ENCODE measurements at regions not wholly inside any gene's neighbourhood (a gene's known extent, or its start where the extent isn't known, plus 50 kb on each side); places are given as distances from the start of the nearest gene placed in this dataset.

DNA sequence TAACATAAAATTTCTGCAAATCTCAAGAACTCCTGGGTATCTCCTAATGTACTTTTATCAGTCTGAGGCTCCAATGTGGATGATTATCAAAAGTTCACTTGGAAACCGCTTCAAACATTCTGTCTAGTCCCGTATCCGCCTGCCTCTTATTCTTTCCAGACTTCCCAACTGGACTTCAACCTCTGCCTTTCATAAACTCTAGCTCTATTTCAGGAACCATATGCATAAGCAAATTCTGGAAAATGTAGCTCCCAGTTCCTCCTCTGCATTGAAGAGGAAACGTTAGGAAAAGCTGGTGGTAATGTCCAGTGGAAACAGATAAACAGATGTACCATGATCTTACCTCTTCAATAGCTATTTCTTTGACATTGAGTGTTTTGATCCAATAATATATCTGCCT, 285.0 kb downstream of the KCNJ2 start:
- H3K27ac ChIP-seq (ENCODE audit: low read depth in 1 of 2, low read length in 1 of 2) = no peak overlapping the region
- no peak for DNase-seq (ENCODE audit: low read depth in 6 of 9, low spot score in 9 of 9)
- WGBS = 97% methylated on average over 4 of the region's 4 CpGs
- H3K4me3 ChIP-seq (ENCODE audit: low read length in 2 of 2) = no peak overlapping the region
- no peaks in the 10 kb centered on the region for H3K9me3 ChIP-seq (ENCODE audit: control insufficient read depth in 2 of 2, insufficient read depth in 1 of 2, low read length in 1 of 2)
- H3K36me3 ChIP-seq (ENCODE audit: control insufficient read depth in 2 of 2, insufficient read depth in 2 of 2, low read length in 1 of 2) = no peaks in the 10 kb centered on the region
- no peaks in the 10 kb centered on the region for H3K4me1 ChIP-seq (ENCODE audit: control insufficient read depth in 2 of 2, insufficient read depth in 2 of 2, low read length in 2 of 2)
- H3K27me3 ChIP-seq (ENCODE audit: control insufficient read depth in 2 of 2, insufficient read depth in 1 of 2, low read length in 1 of 2) = no peaks in the 10 kb centered on the region

DNA sequence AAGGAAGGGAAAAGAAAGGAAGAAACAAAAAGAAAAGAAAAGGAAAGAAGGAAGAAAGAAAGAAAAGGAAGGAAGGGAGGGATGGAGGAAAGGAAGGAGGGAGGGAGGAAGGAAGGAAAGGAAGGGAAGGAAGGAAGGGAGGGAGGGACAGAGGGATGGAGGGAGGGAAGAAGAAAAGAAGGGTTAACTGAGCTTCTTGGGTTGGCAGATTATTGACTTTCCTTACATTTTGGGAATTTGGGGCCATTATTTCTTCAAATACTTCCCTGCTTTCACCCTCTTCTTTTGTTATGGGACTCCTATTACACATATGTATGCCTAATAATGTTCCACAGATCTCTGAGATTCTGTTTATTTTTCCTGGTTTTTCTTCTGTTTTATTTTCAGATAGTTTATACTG, 285.6 kb downstream of the KCNJ2 start:
- no peak overlapping the region for H3K27ac ChIP-seq (ENCODE audit: low read depth in 1 of 2, low read length in 1 of 2)
- H3K9me3 ChIP-seq (ENCODE audit: control insufficient read depth in 2 of 2, insufficient read depth in 1 of 2, low read length in 1 of 2) = no peaks in the 10 kb centered on the region

DNA sequence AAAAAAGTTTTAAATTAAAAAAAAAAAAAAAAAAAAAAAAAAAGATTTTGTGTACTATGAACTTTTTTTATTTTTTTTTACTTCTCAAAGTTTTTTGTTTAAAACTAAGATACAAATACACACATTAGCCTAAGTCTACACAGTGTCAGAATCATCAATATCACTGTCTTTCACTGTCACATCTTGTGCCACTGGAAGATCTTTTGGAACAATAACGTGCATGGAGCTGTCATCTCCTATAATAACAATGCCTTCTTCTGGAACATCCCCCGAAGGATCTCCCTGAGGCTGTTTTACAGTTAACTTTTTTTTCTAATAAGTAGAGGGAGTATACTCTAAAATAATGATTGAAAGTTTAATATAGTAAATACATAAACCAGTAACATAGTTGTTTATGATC, 295.7 kb downstream of the KCNJ2 start:
- H3K4me3 ChIP-seq (ENCODE audit: low read length in 2 of 2) = no peak overlapping the region
- DNase-seq (ENCODE audit: low read depth in 6 of 9, low spot score in 9 of 9) = no peak
- no peaks in the 10 kb centered on the region for H3K27me3 ChIP-seq (ENCODE audit: control insufficient read depth in 2 of 2, insufficient read depth in 1 of 2, low read length in 1 of 2)
- H3K9me3 ChIP-seq (ENCODE audit: control insufficient read depth in 2 of 2, insufficient read depth in 1 of 2, low read length in 1 of 2) = no peaks in the 10 kb centered on the region
- H3K4me1 ChIP-seq (ENCODE audit: control insufficient read depth in 2 of 2, insufficient read depth in 2 of 2, low read length in 2 of 2) = no peaks in the 10 kb centered on the region
- H3K27ac ChIP-seq (ENCODE audit: low read depth in 1 of 2, low read length in 1 of 2) = no peak overlapping the region
- WGBS = 93% methylated on average over 2 of the region's 2 CpGs
- no peaks in the 10 kb centered on the region for H3K36me3 ChIP-seq (ENCODE audit: control insufficient read depth in 2 of 2, insufficient read depth in 2 of 2, low read length in 1 of 2)

More for the DNA sequence above, 285.6 kb downstream of the KCNJ2 start:
- H3K27me3 ChIP-seq (ENCODE audit: control insufficient read depth in 2 of 2, insufficient read depth in 1 of 2, low read length in 1 of 2) = no peaks in the 10 kb centered on the region
- H3K4me1 ChIP-seq (ENCODE audit: control insufficient read depth in 2 of 2, insufficient read depth in 2 of 2, low read length in 2 of 2) = no peaks in the 10 kb centered on the region
- H3K4me3 ChIP-seq (ENCODE audit: low read length in 2 of 2) = no peak overlapping the region
- DNase-seq (ENCODE audit: low read depth in 6 of 9, low spot score in 9 of 9) = no peak
- no peaks in the 10 kb centered on the region for H3K36me3 ChIP-seq (ENCODE audit: control insufficient read depth in 2 of 2, insufficient read depth in 2 of 2, low read length in 1 of 2)

DNA sequence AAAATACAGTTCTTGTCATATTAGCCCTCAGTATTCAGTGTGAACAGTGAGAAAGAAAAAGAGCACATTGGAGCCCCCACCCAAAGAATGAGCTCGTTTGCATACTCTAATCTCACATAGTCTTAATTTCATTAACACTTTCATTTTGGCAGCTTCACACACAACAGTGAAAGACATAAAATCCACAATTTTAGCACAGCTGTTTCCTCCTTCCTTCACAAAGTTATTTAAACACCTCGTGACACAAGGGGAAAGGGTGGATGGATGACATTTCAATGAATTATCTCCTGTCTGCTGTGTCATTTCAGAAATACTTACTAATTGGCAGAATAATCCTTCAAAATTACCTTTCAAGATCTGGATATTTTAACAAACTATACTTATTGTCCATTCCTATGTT, 299.3 kb downstream of the KCNJ2 start:
- Histone ChIP-seq H3K36me3 (ENCODE audit: control insufficient read depth in 2 of 2, insufficient read depth in 2 of 2, low read length in 1 of 2) (no peaks in the 10 kb centered on the region), H3K4me3 (ENCODE audit: low read length in 2 of 2) (no peak overlapping the region)
- WGBS = 15% methylated on average over 2 of the region's 2 CpGs

DNA sequence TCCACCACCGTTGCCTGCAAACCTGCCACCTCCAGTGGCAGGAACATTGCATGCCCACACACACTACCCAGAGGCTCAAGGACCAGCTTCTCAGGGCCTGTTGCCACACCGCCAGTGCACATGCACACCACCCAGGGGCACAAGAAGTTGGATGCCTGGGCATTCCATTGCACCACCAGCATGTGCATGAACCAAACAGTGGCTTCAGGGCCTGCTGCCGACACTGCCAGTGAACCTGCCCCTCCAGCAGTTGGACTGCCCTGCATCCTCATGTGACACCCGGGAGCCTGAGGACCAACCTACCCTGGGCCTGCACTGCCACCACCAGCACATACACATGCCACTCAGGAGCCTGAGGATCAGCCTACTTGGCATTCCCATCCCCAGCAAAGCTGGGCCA, 303.7 kb downstream of the KCNJ2 start:
- no peak overlapping the region for H3K4me3 ChIP-seq (ENCODE audit: low read length in 2 of 2)
- H3K4me1 ChIP-seq (ENCODE audit: control insufficient read depth in 2 of 2, insufficient read depth in 2 of 2, low read length in 2 of 2) = no peaks in the 10 kb centered on the region
- peaks cover 0 to 8% of the 10 kb centered on the region in 2 donors for H3K9me3 ChIP-seq (ENCODE audit: control insufficient read depth in 2 of 2, insufficient read depth in 1 of 2, low read length in 1 of 2)
- DNase-seq (ENCODE audit: low read depth in 6 of 9, low spot score in 9 of 9) = no peak
- WGBS = 99% methylated on average over 4 of the region's 4 CpGs
- H3K27ac ChIP-seq (ENCODE audit: low read depth in 1 of 2, low read length in 1 of 2) = no peak overlapping the region
- H3K36me3 ChIP-seq (ENCODE audit: control insufficient read depth in 2 of 2, insufficient read depth in 2 of 2, low read length in 1 of 2) = no peaks in the 10 kb centered on the region
- no peaks in the 10 kb centered on the region for H3K27me3 ChIP-seq (ENCODE audit: control insufficient read depth in 2 of 2, insufficient read depth in 1 of 2, low read length in 1 of 2)

More for the DNA sequence above, 299.3 kb downstream of the KCNJ2 start:
- no peaks in the 10 kb centered on the region for H3K27me3 ChIP-seq (ENCODE audit: control insufficient read depth in 2 of 2, insufficient read depth in 1 of 2, low read length in 1 of 2)
- no peak for DNase-seq (ENCODE audit: low read depth in 6 of 9, low spot score in 9 of 9)
- no peaks in the 10 kb centered on the region for H3K4me1 ChIP-seq (ENCODE audit: control insufficient read depth in 2 of 2, insufficient read depth in 2 of 2, low read length in 2 of 2)
- H3K9me3 ChIP-seq (ENCODE audit: control insufficient read depth in 2 of 2, insufficient read depth in 1 of 2, low read length in 1 of 2) = peaks cover 0 to 8% of the 10 kb centered on the region in 2 donors
- no peak overlapping the region for H3K27ac ChIP-seq (ENCODE audit: low read depth in 1 of 2, low read length in 1 of 2)

DNA sequence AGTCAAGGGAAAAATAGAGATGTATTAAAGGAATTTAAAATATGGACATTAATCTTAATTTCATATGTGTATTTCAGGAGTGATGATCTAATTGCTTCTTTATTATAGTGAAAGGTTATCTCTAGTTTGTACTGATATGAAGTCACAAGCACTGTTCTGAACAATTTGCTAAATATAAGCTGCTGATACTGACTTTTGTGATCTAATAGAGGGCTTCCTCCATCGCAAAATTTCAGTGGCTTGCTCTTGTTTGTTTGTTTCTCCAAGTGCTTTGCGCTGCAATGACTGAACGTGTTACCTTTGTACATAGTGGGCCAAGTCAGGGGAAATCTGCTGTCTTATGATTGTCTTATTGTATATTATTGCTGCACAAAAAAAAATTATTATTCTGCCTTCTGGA, 307.0 kb downstream of the KCNJ2 start:
- Histone ChIP-seq H3K4me3 (ENCODE audit: low read length in 2 of 2) (no peak overlapping the region), H3K27me3 (ENCODE audit: control insufficient read depth in 2 of 2, insufficient read depth in 1 of 2, low read length in 1 of 2) (no peaks in the 10 kb centered on the region), H3K36me3 (ENCODE audit: control insufficient read depth in 2 of 2, insufficient read depth in 2 of 2, low read length in 1 of 2) (no peaks in the 10 kb centered on the region), H3K27ac (ENCODE audit: low read depth in 1 of 2, low read length in 1 of 2) (no peak overlapping the region), H3K9me3 (ENCODE audit: control insufficient read depth in 2 of 2, insufficient read depth in 1 of 2, low read length in 1 of 2) (peaks cover 0 to 8% of the 10 kb centered on the region in 2 donors), H3K4me1 (ENCODE audit: control insufficient read depth in 2 of 2, insufficient read depth in 2 of 2, low read length in 2 of 2) (no peaks in the 10 kb centered on the region)
- no peak for DNase-seq (ENCODE audit: low read depth in 6 of 9, low spot score in 9 of 9)
- WGBS = 97% methylated on average over 3 of the region's 3 CpGs

DNA sequence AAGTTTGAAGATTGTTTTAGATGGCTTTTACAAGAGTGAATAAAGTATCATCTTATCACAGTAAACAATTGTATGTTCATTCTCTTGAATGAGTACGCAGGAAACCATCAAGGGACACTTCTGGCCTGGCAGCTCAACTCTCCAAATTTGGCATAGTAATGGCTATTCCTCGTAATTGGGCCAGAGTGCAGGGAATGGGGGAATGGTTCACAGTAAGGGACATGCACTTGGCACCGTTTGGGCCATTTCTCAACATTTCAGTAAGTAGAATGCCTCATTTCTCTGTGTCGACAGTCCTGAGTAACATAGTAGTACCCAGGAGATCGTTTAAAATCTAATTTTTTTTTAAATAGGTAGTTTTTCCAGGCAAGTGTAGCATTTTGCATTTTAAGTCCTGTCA, 309.6 kb downstream of the KCNJ2 start:
- Histone ChIP-seq H3K36me3 (ENCODE audit: control insufficient read depth in 2 of 2, insufficient read depth in 2 of 2, low read length in 1 of 2) (no peaks in the 10 kb centered on the region), H3K27ac (ENCODE audit: low read depth in 1 of 2, low read length in 1 of 2) (no peak overlapping the region), H3K27me3 (ENCODE audit: control insufficient read depth in 2 of 2, insufficient read depth in 1 of 2, low read length in 1 of 2) (no peaks in the 10 kb centered on the region), H3K4me1 (ENCODE audit: control insufficient read depth in 2 of 2, insufficient read depth in 2 of 2, low read length in 2 of 2) (no peaks in the 10 kb centered on the region), H3K9me3 (ENCODE audit: control insufficient read depth in 2 of 2, insufficient read depth in 1 of 2, low read length in 1 of 2) (peaks cover 0 to 8% of the 10 kb centered on the region in 2 donors), H3K4me3 (ENCODE audit: low read length in 2 of 2) (no peak overlapping the region)
- WGBS = 89% methylated on average over 5 of the region's 5 CpGs
- DNase-seq (ENCODE audit: low read depth in 6 of 9, low spot score in 9 of 9) = no peak

DNA sequence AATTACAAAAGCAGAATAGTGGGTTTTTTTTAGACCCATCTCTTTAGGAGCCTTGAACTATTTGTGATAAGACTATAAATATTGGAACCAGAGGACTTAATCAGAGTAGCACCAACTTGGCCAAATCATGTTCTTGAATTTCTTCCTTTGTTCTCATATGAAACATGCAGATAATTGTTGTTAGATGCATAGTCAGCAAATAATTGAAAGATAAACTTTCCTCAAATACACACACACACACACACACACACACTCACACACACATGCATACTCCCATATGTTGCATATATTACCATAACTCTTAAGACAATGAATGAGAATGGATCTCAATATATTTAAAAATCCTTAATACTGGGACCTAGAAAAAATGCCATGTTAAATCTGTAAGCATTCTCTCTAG, 310.4 kb downstream of the KCNJ2 start:
- no peak for DNase-seq (ENCODE audit: low read depth in 6 of 9, low spot score in 9 of 9)
- no peak overlapping the region for H3K27ac ChIP-seq (ENCODE audit: low read depth in 1 of 2, low read length in 1 of 2)
- H3K36me3 ChIP-seq (ENCODE audit: control insufficient read depth in 2 of 2, insufficient read depth in 2 of 2, low read length in 1 of 2) = no peaks in the 10 kb centered on the region
- no peaks in the 10 kb centered on the region for H3K27me3 ChIP-seq (ENCODE audit: control insufficient read depth in 2 of 2, insufficient read depth in 1 of 2, low read length in 1 of 2)
- peaks cover 0 to 15% of the 10 kb centered on the region in 2 donors for H3K9me3 ChIP-seq (ENCODE audit: control insufficient read depth in 2 of 2, insufficient read depth in 1 of 2, low read length in 1 of 2)
- H3K4me3 ChIP-seq (ENCODE audit: low read length in 2 of 2) = no peak overlapping the region
- H3K4me1 ChIP-seq (ENCODE audit: control insufficient read depth in 2 of 2, insufficient read depth in 2 of 2, low read length in 2 of 2) = no peaks in the 10 kb centered on the region

DNA sequence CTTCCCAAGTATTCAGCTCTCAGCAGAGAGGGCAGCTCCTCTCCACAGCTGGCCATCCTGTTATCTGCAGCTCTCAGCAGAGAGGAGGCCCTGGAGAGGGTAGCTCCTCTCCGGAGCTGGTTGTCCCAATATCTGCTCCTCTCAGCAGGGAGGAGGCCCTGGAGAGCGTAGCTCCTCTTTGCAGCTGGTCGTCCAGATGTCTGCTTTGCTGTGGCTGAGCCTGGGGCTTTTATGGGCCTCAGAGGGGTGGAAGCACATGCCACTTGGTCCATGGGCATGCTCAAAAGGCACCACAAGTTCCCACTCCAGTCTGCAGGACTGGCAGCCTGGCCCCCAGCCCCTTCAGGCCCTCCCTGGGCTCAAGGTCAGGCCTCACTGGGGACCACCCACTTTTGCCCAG, 314.3 kb downstream of the KCNJ2 start:
- no peak for DNase-seq (ENCODE audit: low read depth in 6 of 9, low spot score in 9 of 9)
- Histone ChIP-seq H3K27me3 (ENCODE audit: control insufficient read depth in 2 of 2, insufficient read depth in 1 of 2, low read length in 1 of 2) (no peaks in the 10 kb centered on the region), H3K36me3 (ENCODE audit: control insufficient read depth in 2 of 2, insufficient read depth in 2 of 2, low read length in 1 of 2) (no peaks in the 10 kb centered on the region), H3K27ac (ENCODE audit: low read depth in 1 of 2, low read length in 1 of 2) (no peak overlapping the region), H3K9me3 (ENCODE audit: control insufficient read depth in 2 of 2, insufficient read depth in 1 of 2, low read length in 1 of 2) (peaks cover 0 to 15% of the 10 kb centered on the region in 2 donors), H3K4me1 (ENCODE audit: control insufficient read depth in 2 of 2, insufficient read depth in 2 of 2, low read length in 2 of 2) (no peaks in the 10 kb centered on the region), H3K4me3 (ENCODE audit: low read length in 2 of 2) (no peak overlapping the region)
- WGBS = 96% methylated on average over 3 of the region's 3 CpGs

DNA sequence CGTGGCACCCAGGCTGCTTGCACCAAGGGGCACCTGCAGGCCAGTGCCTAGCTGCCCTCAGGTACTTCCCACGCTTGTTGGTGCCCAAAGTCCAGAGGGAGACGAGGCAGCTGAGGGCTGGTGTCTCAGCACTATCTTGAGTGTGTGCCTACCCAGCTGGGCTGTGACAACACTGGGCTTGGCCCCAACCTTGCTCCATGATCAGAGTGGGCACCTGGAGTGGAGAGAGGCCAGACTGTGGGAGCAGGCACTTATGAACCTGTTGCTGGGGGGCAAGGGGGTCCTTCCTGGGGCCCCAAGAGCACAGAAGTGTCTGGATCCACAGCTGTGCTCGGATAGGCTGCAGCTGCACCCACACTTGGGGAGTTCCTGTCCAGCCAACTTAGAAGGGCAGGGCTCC, 314.7 kb downstream of the KCNJ2 start:
- DNase-seq (ENCODE audit: low read depth in 6 of 9, low spot score in 9 of 9) = no peak
- Histone ChIP-seq H3K4me1 (ENCODE audit: control insufficient read depth in 2 of 2, insufficient read depth in 2 of 2, low read length in 2 of 2) (no peaks in the 10 kb centered on the region), H3K36me3 (ENCODE audit: control insufficient read depth in 2 of 2, insufficient read depth in 2 of 2, low read length in 1 of 2) (no peaks in the 10 kb centered on the region), H3K9me3 (ENCODE audit: control insufficient read depth in 2 of 2, insufficient read depth in 1 of 2, low read length in 1 of 2) (peaks cover 0 to 15% of the 10 kb centered on the region in 2 donors), H3K4me3 (ENCODE audit: low read length in 2 of 2) (no peak overlapping the region), H3K27ac (ENCODE audit: low read depth in 1 of 2, low read length in 1 of 2) (no peak overlapping the region), H3K27me3 (ENCODE audit: control insufficient read depth in 2 of 2, insufficient read depth in 1 of 2, low read length in 1 of 2) (no peaks in the 10 kb centered on the region)
- WGBS = 96% methylated on average over 4 of the region's 4 CpGs
